Spleen (tissue), 7 donors: ENCODE measurements at regions not wholly inside any gene's neighbourhood (a gene's known extent, or its start where the extent isn't known, plus 50 kb on each side); places are given as distances from the start of the nearest gene placed in this dataset.
"Not testable (repeated sequence)": the region's sequence is repeated elsewhere in the genome, so short reads cannot be mapped to it uniquely, and the experiment has no call there.

Source experiments
- POLR2A ChIP-seq, 3 donors: fragments of 450-650 bp; IDR thresholded peaks; one replicate each; pipeline ENCODE4 v1.5.1; 2017; ENCODE audit warnings: antibody characterized with exemption in 3 of 3, mild to moderate bottlenecking in 1 of 3
- TF ChIP-seq, protein P1 (sequence below), 11 experiments: fragments of 200-600 bp in 7 of 11; fragments of 450-650 bp in 4 of 11; sonication (generic) in 4 of 11; IDR thresholded peaks in 8 of 11; conservative IDR thresholded peaks in 3 of 11; 1 replicate in 7 of 11; 2 replicates in 4 of 11; pipeline versions ENCODE4 v1.4.0 to v1.8.0; 2016 to 2021; ENCODE audit warnings: antibody characterized with exemption in 11 of 11, inconsistent platforms in 4 of 11, mild to moderate bottlenecking in 1 of 11
- donor health status: DM: no; HTN: no; CAD: no; lungs with moderate emphysema.
- donor health status: DM: no; HTN: no; CAD: no.
- donor health status: DM: no; HTN: no; CAD: no.

DNA sequence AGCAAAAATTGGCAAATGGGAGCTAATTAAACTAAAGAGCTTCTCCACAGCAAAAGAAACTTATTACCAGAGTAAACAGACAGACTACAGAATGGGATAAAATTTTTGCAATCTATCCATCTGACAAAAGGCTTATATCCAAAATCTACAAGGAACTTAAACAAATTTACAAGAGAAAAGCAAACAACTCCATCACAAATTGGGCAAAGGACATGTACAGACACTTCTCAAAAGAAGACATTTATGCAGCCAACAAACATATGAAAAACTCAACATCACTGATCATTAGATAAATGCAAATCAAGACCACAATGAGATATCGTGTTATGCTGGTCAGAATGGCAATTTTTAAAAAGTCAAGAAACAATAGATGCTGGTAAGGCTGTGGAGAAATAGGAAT is 315.6 kb downstream of the DMAC1 start:
- TF ChIP-seq, protein P1, sequence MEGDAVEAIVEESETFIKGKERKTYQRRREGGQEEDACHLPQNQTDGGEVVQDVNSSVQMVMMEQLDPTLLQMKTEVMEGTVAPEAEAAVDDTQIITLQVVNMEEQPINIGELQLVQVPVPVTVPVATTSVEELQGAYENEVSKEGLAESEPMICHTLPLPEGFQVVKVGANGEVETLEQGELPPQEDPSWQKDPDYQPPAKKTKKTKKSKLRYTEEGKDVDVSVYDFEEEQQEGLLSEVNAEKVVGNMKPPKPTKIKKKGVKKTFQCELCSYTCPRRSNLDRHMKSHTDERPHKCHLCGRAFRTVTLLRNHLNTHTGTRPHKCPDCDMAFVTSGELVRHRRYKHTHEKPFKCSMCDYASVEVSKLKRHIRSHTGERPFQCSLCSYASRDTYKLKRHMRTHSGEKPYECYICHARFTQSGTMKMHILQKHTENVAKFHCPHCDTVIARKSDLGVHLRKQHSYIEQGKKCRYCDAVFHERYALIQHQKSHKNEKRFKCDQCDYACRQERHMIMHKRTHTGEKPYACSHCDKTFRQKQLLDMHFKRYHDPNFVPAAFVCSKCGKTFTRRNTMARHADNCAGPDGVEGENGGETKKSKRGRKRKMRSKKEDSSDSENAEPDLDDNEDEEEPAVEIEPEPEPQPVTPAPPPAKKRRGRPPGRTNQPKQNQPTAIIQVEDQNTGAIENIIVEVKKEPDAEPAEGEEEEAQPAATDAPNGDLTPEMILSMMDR (IDR thresholded peaks at IDR 0.05 in 8 of 11, conservative IDR thresholded peaks at IDR 0.05 in 3 of 11), result not testable (repeated sequence)
- TF ChIP-seq POLR2A (IDR thresholded peaks at IDR 0.05), result not testable (repeated sequence)
